Stimulated activated CD4-positive, alpha-beta T cell treated with anti-CD3 and anti-CD28 coated beads, Interleukin-1b, Interleukin-23, amount 100 ng/mL, for 1 hour (primary cell): ENCODE measurements at regions not wholly inside any gene's neighbourhood (a gene's known extent, or its start where the extent isn't known, plus 50 kb on each side); places are given as distances from the start of the nearest gene placed in this dataset.
"Not testable (repeated sequence)": the region's sequence is repeated elsewhere in the genome, so short reads cannot be mapped to it uniquely, and the experiment has no call there.

Experiments used
- DNase-seq, 2 donors: peaks; one replicate each; pipeline ENCODE4 v3.0.0-alpha.2; 2020; ENCODE audit warnings: low read depth in 2 of 2

DNA sequence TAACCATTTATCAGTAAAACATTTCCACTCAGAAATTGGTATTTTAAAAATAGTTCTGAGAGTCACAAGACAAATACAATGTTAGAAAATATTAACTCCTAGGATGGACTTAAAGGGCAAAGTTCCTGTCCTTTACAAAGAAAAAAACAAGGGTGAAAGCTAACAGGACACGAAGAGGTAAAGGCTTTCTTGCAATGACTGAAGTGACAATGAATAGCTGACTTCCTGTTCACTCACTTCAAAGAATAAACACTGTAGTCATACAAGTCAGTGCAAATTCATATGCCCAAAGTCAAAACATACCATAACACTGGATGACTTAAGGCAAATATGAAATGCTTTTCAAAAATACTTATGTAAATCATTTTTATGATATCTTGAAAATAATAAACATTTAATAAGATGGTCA, 1389.8 kb upstream of the ALCAM start:
- DNase-seq = no peak

DNA sequence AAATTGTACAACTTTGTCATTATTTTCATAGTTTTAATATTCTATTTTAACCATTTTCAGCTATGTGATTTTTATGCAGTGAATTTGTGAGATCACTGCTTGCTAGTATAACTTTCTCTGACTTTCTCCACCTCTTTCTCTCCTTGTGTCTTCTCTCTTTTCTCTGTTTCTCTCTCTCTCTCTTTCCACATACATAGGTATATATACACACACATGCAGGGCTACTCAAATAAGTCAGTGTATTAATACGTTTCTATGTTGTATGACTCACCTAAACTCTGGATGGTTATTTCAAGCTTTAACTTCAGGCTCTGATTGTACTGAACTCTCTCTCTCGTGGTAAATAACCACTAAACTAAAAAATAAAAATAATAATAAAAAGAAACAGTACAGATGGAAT, 1389.3 kb upstream of the ALCAM start:
- no peak for DNase-seq

DNA sequence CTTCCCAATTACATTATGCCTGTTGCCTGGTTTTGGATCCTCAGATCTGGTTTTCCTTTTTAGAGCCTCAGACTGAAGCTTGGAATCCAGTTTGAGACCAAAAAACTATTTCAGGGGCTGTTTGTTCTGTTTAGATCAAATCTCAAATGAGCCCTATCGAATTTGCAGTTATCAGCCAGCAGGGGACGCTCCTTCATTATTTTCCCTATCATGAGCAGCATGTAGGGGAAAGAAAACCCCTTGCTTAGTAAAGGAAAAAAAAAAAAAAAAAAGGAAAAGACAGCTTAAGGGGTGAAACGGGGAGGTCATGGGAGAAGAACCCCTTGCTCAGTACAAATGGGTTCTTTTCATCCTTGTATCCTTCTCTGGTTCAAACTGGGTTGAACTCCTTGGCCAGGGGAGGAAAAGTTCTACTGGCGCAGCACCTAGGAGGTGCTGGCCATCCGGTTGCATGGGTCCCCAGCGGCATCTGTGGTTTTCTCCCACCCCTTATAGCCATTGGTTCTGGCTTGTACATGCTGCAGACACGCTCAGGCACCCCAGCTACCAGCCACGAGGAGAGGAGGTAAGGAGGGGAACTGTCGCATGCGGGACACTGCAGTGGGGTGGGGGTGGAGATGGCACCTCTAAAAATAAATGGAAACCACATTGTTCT, 1375.1 kb upstream of the ALCAM start:
- DNase-seq = no peak

DNA sequence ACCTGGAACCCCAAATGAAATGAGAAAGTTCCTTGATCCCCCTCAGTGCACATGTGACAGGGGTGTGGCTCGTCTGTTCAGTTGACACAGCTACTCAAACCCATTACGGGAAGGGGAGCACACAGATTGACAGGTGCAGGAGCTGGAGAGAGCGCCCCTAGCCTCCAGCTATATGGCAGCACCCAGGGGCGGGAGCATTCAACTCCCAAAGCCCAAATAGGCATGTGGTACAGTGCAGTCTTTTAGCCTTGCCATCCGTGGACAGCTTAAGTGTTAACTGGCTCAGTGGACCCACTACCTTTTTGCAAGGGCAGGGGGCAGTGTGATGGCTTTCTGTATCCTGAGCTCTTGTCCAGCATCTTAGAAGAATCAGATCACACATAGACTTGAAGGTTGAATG, 1374.2 kb upstream of the ALCAM start:
- no peak for DNase-seq

DNA sequence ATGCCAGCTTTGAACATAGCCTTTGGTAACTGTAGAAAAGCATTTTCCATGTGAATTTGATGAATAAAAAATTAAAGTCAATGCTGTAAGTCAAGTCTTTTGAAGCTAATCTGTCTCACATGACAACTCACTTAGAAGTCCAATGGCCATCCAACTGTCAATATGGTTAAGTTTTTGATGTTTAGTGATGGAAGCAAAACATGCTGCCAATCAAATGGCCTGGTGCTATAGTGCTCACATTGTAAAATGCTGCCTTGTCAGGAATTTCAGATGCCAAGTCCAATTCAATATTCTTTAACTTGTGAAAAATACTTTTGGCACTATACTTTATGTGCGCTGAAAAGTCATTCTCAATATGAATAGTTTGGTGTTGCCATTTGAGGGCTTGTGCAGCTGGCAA, 1361.8 kb upstream of the ALCAM start:
- no peak for DNase-seq

DNA sequence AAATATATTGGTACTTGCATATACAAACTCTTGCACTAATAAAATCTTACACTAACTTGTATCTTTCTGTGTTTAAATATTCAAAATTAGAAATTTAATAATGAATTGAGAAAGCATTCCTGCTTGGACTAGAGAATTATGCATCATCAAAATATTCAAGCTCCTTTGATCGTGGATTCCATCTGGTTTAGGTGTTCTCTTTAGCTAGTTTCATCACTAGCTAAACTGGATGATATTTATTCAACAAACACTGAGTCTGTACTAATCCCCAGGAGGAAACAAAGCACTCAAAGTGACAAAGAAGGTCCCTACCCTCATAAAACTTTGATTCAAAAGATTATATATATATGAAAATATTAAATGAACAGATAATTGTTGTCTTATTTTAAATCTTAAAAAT, 1360.9 kb upstream of the ALCAM start:
- DNase-seq = no peak

DNA sequence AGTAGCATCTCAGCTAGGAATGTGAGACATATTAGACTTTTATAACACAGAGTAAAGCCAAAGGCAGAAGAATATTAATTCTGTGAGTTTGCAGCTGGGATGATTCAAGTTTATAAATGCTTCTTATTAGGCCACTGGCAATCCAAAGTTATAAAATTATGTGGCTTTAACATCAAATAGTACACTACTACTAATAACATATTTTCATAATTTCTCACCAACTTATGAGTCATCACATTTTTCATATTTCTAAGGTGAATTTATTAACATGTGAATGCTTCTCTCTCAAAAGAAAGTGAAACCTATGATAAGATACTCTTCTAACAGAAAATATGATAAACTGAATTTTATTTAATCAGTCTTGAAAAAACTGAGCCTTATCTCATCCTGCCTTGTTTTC, 1348.2 kb upstream of the ALCAM start:
- DNase-seq = no peak

DNA sequence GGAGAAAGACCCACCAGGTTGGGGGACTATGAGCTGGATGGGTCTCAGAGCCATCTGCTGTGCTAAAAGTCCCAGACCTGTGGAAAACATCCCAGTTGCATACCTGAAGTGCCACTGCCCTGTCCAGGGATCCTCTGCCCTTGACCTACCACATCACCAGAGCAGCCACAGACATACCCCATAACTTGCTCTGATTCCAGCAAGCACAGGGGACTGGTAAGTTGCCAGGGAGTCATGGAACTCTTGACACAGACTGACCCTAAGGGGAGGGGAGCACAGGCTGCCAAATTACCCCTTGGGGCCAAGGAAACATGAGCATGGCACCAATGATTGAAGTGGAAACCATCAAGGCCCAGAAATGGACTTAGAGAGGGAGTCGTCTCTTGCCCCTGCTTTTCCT, 1335.1 kb upstream of the ALCAM start:
- DNase-seq = no peak

DNA sequence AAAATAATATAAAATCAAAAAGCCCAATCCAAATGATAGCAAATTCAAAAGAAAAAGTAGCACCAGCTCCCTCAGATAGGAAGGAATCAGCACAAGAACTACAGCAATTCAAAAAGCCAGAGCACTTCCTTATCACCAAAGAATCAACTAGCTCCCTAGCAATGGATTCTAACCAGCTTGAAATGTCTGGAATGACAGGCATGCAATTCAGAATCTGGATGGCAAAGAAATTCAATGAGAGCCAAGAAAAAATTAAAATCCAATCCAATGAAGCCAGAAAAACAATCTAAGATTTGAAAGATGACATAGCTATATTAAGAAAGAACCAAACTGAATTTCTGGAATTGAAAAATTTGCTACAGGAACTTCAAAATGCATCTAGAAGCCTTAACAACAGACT, 1334.4 kb upstream of the ALCAM start:
- no peak for DNase-seq

DNA sequence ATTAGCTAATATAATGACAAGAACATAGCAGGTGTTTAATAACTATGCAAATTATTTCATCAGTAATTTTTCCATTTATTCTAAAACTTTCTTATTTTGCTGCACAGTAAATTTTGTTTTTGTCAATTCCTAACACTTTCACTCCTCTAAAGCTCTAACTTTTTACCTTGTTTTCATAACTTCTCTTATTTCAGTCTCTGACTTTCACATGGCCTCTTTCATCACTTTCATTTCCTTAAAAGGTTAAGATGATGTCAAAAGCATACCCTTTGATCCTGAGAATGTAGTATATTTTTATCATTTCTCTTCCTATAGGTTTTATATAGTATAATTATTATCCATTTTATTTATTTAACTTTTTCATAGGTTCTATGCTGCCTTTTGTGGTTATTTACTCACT, 1325.8 kb upstream of the ALCAM start:
- DNase-seq = no peak

DNA sequence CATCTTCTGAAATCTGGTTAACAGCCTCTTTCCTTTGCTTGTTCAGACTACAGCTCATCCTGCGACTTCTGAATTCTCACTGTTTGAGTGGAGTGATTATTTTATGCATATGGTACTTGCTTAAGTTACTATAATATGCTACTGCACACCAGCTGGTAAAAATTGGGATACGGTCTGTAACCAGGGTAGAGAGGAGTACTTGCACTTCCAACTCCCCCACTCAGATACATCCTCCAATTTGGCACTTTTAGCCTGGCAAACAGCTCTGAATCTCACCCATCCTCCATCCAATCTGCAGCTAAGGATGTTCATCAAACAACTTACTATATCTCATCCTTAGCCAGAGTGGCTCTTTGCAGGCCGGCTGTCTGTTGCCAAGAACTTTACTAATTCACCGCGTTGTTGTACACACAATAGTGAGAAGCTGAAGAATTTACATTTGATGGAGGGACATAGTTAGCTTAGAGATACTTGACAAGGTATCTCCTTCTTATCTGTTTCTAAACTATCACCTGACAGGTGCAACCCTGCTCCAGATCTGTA, 1323.6 kb upstream of the ALCAM start:
- DNase-seq = not testable (repeated sequence)

DNA sequence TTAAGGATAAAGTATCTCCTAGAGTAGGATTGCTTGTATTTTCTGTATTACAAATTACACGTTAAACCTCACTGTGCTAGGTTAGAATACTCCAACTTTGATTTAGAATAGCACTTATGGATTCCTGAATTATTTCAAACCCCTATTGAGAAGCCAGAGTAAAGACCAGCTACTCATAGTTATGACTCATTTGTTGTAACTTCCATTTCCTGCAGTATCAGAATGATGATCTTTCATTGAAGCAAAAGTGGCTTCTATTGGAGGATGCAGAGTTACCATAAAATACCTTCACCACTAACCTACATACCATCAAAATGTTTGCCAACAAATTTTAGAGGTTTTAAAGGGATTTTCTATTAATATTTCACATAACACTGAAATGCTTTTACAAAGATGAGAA, 1322.7 kb upstream of the ALCAM start:
- DNase-seq = no peak

DNA sequence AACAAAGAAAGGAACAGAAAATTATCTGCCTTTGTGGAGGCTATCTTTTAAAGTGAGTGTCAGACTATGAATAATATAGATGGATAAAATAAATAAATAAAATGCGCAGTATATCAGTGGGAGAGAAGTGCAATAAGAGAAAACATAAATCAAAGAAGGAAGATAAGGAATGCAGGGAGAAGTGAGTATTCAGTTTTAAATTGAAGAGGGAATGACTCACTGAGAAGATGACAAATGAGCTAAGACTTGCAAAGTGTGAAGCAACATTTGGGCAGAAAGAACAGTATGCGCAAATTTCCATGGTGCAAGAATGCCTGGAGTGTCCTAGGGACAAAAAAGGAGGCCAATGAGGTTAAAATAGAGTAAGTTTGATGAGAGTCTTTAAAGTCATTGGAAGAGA, 1300.1 kb upstream of the ALCAM start:
- DNase-seq = no peak

DNA sequence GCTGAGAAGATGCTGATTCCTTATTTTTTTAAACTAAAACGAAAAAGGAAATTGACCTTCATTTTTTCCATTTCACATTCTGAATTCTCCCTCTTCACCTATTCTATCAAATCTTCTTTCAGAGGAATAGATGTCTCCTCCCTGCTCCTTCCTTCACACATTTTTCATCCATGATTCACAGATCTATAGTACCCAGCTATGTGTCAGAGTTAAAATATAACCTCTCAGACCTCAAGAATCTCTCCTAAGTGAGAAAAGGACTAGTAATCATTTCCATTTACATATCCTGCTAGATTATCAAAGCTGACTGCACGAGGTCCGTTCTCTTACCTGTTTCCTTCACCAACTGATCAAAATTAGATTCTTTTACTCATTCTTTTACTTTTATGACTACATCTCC, 1297.6 kb upstream of the ALCAM start:
- DNase-seq = no peak

DNA sequence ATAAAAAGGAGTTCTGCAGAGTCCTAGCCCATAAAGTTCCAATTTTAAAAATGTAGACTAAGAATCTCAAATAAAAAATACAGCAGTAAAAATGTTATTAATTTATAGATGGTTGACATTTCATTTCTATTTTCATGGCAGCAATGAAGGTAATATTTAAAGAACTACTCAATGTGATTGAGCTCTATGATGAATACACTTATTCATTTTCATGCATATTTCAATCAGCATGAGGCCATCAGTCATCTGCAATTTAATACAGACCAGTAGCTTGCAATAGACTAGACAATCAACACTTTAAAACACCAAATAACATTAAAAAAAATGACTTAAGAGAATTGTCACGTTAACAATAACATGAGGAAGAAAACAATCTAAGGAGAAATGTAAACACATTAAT, 1295.8 kb upstream of the ALCAM start:
- no peak for DNase-seq

DNA sequence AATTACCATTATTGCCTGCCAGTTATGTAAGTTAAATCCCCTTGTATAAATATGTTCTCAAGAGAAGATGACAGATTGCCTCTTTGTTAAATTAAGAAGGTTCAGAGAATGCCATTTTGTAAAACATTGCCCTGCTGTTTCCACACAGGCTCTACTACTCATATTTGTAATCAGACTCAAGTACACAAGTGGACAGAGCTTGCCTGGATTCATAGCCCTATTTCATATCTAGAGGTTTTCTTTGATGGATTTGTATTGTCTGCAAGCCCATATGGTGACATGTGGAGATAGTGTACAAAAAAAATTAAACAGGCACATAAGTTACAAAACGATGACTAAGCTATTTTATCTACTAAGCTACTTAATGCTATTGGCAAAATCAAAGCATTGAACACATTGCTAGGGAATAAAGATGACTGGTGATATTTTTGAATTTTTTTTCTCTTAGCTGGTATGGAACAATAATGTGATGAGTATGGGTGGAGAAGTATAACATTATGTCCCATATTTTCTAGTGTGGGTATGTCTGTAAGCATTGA, 1286.6 kb upstream of the ALCAM start:
- DNase-seq = no peak

DNA sequence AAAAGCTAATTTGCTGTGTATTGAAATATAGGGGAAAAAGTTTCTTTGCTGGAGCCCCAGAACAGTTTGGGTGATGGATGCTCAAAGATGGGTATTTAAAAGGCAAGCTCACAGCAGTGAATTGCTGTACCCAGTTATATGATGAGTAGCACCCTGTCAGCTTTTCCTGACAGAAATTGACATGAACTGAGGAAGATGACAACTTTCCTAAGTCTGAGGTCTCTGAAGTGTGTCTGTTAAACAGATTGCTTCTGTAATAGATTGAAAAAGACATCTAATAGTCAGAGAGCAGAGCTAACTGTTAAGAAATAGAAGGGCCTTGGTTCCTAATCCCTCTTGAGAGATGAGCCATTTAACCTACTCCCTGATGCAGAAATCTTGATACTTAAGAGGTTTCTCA, 1278.0 kb upstream of the ALCAM start:
- DNase-seq = no peak

DNA sequence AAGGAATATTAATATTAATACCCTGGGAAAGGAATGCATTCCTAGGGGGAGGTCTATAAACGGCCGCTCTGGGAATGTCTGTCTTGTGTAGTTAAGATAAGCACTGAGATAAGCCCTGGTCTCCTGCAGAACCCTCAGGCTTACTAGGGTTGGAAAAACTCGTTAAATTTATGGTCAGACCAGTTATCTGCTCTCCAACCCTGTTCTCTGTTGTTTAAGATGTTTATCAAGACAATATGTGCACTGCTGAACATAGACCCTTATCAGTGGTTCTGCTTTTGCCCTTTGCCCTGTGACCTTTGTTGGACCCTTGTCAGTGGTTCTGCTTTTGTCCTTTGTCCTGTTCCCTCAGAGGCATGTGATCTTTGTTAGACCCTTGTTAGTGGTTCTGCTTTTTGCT, 1276.7 kb upstream of the ALCAM start:
- not testable (repeated sequence) for DNase-seq

DNA sequence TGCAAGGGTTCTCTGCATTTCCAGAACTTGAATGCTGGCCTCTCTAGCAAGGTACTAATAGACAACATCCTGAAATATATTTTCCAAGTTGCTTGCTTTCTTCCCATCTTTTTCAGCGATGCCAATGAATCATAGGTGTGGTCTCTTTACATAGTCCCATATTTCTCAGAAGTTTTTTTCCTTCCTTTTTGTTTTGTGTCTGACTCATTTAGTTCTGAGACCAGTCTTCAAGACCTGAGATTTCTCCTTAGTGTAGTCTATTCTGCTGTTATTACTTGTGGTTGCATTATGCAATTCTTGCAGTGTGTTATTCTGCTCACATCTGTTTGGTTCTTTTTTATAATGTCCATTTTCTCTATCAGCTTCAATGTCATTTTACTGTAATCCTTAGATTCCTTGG, 1265.0 kb upstream of the ALCAM start:
- DNase-seq = no peak

DNA sequence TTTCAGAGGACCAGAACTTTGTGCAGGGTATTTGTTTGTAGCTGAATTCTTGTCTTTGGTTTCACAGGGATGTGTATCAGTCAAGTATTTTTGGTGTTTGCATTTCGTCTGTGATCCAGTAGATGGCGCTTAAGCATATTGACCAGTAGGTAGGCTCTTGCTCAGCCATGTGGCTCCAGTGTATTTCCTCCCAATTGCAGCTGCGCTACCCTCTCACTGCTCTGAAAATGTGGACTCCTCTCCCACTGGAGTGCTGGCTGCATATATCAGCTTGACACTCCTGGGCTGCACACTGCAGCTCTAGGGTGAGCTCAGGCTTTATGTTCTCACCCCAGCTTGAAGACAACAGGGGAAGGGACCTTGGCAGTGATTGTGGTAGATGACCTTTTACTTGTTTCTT, 1264.3 kb upstream of the ALCAM start:
- DNase-seq = no peak

DNA sequence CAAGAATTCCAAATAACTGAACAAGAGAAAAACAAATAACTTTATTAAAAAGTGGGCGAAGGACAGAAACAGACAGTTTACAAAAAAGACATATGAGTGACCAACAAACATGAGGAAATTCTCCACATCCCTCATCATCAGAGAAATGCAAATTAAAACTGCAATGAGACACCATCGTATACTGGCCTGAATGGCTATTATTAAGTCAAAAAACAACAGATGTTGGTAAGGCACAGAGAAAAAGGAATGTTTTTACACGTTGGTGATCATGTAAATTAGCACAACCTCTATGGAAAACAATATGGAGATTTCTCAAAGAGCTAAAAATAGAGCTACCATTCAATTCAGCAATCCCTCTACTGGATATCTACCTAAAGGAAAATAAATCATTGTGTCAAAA, 1260.4 kb upstream of the ALCAM start:
- DNase-seq = no peak

DNA sequence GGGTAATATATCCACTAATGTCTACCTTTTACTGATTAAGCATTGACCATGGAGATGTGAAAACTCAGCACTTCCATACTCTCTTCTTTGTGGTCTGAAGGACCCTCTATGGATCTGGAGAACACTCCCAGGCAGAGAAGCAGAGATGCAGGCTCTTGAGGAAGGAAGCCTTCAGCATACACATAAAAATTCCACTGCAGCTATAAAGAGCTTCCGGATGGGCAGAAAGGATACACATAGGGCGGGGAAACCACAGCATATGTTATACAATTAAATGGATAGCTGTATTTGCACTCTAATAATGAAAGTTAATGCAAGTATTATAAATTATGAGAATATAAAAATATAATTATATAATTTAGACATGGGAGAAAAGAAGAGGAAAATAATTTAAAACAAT, 1258.2 kb upstream of the ALCAM start:
- no peak for DNase-seq

DNA sequence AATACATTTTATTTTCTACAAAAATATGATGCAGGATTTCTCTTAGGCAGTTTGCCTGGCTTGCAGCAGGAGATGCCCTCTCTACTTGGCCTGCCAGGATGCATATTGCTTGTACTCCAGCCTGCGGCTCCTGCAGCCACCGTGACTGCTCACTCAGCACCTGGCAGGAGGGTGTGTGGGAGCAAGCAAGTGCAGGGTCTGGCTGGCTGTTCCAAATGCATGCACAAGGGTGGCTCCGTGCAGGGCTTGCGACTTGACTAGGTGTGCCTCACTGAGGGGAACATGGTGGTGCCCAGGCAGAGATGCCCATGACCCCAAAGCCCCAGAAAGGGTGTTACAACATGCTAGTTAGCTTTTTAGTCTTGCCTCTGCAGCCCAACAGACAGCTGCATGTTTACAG, 1240.2 kb upstream of the ALCAM start:
- no peak for DNase-seq
